PFSK-1 (cell line): ENCODE measurements at regions not wholly inside any gene's neighbourhood (a gene's known extent, or its start where the extent isn't known, plus 50 kb on each side); places are given as distances from the start of the nearest gene placed in this dataset.

ENCODE experiments used
- FOXP2 ChIP-seq: optimal IDR thresholded peaks from 2 replicates; pipeline ENCODE3; 2011; ENCODE audit warnings: borderline replicate concordance, control low read depth, inconsistent platforms; ENCODE audit not compliant: insufficient read depth; ENCODE audit errors: extremely low read length, extremely low read depth
- POLR2AphosphoS5 ChIP-seq: IDR thresholded peaks from 2 replicates; pipeline ENCODE4 v1.6.1; 2012; ENCODE audit warnings: low read depth, mild to moderate bottlenecking, control low read depth, low read length, moderate library complexity
- SIN3A ChIP-seq: IDR thresholded peaks from 2 replicates; pipeline ENCODE4 v1.6.1; 2012; ENCODE audit warnings: mild to moderate bottlenecking, low read length, moderate library complexity, borderline replicate concordance; ENCODE audit not compliant: insufficient read depth
- TAF1 ChIP-seq: IDR thresholded peaks from 2 replicates; pipeline ENCODE4 v1.6.1; 2012; ENCODE audit warnings: low read length, control low read depth, borderline replicate concordance; ENCODE audit not compliant: insufficient read depth
- TF ChIP-seq, protein P1 (sequence below), 2 experiments: IDR thresholded peaks; 2 replicates each; pipeline versions ENCODE4 v1.6.1 to v1.8.0; 2011 to 2012; ENCODE audit warnings: low read depth in 2 of 2, low read length in 2 of 2, control low read depth in 1 of 2, inconsistent platforms in 1 of 2, mild to moderate bottlenecking in 1 of 2, moderate library complexity in 1 of 2; ENCODE audit not compliant: insufficient read depth in 1 of 2

DNA sequence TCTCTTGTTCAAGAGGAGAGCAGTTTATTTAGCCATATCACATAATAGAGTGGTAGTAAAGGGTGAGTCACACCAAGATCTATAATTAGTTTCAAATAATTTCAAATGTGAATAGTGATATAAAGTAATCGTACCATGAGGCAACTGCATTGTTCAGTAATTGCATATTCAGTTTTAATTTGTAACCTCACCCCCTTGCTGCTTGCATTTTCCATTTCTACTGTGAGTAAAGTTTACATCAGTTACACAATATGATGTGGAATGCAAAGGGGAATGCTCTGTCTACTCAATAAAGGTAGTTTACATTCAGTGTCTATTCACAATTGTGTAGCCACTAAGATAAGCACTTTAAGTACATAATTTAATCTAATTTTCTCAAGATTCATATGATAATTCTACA is 1695.7 kb upstream of the SPRY2 start:
- TF ChIP-seq FOXP2, result no peak
- TF ChIP-seq, protein P1, sequence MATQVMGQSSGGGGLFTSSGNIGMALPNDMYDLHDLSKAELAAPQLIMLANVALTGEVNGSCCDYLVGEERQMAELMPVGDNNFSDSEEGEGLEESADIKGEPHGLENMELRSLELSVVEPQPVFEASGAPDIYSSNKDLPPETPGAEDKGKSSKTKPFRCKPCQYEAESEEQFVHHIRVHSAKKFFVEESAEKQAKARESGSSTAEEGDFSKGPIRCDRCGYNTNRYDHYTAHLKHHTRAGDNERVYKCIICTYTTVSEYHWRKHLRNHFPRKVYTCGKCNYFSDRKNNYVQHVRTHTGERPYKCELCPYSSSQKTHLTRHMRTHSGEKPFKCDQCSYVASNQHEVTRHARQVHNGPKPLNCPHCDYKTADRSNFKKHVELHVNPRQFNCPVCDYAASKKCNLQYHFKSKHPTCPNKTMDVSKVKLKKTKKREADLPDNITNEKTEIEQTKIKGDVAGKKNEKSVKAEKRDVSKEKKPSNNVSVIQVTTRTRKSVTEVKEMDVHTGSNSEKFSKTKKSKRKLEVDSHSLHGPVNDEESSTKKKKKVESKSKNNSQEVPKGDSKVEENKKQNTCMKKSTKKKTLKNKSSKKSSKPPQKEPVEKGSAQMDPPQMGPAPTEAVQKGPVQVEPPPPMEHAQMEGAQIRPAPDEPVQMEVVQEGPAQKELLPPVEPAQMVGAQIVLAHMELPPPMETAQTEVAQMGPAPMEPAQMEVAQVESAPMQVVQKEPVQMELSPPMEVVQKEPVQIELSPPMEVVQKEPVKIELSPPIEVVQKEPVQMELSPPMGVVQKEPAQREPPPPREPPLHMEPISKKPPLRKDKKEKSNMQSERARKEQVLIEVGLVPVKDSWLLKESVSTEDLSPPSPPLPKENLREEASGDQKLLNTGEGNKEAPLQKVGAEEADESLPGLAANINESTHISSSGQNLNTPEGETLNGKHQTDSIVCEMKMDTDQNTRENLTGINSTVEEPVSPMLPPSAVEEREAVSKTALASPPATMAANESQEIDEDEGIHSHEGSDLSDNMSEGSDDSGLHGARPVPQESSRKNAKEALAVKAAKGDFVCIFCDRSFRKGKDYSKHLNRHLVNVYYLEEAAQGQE (IDR thresholded peaks at IDR 0.05; ENCODE audit: insufficient read depth in 1 of 2, low read depth in 2 of 2, low read length in 2 of 2), result no peak
- no peak for TF ChIP-seq SIN3A
- TF ChIP-seq TAF1, result no peak
- no peak for TF ChIP-seq POLR2AphosphoS5

DNA sequence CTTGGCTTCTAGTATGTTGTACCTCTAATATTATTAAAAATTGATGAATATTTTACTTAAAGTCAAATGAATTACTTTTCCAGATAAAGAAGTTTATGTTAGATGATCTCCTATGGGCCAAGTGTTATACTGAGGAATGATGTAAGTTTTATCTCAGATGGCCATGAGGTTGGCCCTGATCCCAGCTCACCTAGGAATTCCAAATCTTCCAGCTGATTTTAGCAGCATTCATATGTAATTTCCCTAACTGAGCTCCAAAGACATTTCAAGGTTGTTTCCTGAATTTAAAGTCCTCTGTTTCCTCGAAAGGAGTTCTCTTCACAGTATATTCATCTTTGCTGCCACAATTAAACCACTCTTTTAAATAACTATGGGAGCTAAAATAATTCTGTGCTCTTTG is 1670.4 kb upstream of the SPRY2 start:
- TF ChIP-seq TAF1 (no peak), FOXP2 (no peak), SIN3A (no peak), POLR2AphosphoS5 (no peak)
- TF ChIP-seq, protein P1 (IDR thresholded peaks at IDR 0.05; ENCODE audit: insufficient read depth in 1 of 2, low read depth in 2 of 2, low read length in 2 of 2), result no peak

DNA sequence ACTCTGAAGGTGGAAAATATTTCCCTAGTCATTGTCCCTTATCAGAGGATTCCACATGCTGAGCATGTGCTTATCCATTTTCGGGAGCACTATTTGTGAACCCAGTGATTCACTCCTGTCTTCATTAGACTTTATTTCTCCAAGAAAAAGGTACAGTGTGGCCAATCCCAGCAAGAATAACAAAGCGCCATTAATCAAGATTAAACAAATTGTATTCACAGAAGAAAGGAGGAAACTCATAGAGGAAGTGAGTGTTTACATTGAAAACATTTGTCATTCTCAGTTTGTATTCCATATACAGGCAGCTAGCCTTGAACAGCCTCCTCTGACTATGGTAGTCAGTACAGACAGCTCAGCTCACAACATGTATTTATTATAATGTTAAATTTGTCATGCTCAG is 1669.9 kb upstream of the SPRY2 start:
- TF ChIP-seq SIN3A (no peak), POLR2AphosphoS5 (no peak), FOXP2 (no peak), TAF1 (no peak)
- TF ChIP-seq, protein P1 (IDR thresholded peaks at IDR 0.05; ENCODE audit: insufficient read depth in 1 of 2, low read depth in 2 of 2, low read length in 2 of 2), result no peak

DNA sequence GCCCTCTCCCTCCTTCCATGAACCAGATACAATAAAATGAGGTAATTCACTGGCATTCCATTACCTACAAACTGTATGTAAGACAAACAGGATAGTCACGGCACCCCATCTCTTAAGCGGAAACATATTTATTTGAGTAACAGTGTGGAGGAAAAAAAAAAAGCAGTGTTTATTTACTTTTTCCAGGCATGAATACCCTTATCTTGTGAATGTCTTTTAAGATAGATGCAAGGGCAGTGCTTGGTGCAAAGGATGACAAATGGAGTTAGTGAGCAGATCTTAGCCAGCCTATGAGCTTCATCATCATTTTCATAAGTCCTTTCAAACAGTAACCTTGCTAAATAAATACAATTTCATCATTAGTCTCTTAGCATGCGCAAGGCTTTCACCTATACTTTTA is 1661.8 kb upstream of the SPRY2 start:
- TF ChIP-seq, protein P1 (IDR thresholded peaks at IDR 0.05; ENCODE audit: insufficient read depth in 1 of 2, low read depth in 2 of 2, low read length in 2 of 2), result no peak
- TF ChIP-seq FOXP2 (no peak), SIN3A (no peak), TAF1 (no peak), POLR2AphosphoS5 (no peak)

DNA sequence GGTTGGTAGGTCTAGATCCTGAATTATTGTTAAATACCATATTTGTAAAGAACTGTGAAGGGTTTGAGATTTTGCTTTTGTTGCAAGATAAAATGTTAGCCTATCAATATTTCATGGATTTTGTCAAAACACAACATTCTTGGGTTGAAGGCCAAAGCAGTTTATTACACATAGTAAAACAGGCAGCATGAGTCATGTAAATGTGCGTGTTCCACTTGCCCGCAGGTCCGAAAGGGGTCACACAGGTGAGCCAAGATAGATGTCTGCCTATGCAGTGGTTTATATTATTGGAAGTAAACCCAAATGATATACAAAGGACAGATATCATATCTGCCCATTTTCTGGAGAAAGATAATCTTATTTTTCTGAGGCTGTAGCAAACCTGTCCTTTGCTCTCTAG is 1654.4 kb upstream of the SPRY2 start:
- TF ChIP-seq POLR2AphosphoS5 (no peak), SIN3A (no peak), FOXP2 (no peak)
- TF ChIP-seq, protein P1 (IDR thresholded peaks at IDR 0.05; ENCODE audit: insufficient read depth in 1 of 2, low read depth in 2 of 2, low read length in 2 of 2), result no peak
